ENCODE measurements at regions not wholly inside any gene's neighbourhood (a gene's known extent, or its start where the extent isn't known, plus 50 kb on each side); places are given as distances from the start of the nearest gene placed in this dataset.
"Not testable (repeated sequence)": the region's sequence is repeated elsewhere in the genome, so short reads cannot be mapped to it uniquely, and the experiment has no call there.

GRCh38 chr15:53129121-53129904 lies 339.2 kb upstream of the ONECUT1 start:
- no peak for DNase-seq (ENCODE audit: low read depth)

- DNase-seq (ENCODE audit: low read depth), result no peak
These were observed 338.5 kb upstream of the ONECUT1 start for GRCh38 chr15:53128652-53129051.

- no peak for DNase-seq (ENCODE audit: low read depth)
These were observed 336.0 kb upstream of the ONECUT1 start for GRCh38 chr15:53126144-53126543.

DNA sequence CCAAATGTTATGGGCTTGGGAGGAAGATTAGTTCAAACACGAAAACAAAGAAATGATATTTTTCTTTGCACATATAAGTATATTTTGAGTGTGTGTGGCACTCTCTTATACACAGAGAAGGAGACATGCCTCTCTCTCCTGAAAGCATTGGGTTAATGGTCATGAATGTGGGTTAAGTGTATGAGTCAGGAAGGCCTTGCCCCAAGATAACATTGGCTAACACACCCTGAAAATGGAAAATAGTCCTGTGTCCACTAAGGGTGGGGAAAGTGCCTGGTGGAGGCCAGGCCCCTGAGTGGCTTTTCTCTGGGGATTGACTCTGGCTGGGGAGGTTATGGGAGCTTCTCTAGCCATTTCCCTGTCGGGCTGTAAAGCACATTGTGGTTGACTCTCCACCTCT lies 332.7 kb upstream of the ONECUT1 start:
- DNase-seq (ENCODE audit: low read depth), result no peak

GRCh38 chr15:53116915-53117314 lies 326.8 kb upstream of the ONECUT1 start:
- not testable (repeated sequence) for DNase-seq (ENCODE audit: low read depth)

GRCh38 chr15:53116169-53116568 lies 326.0 kb upstream of the ONECUT1 start:
- DNase-seq (ENCODE audit: low read depth), result no peak

DNA sequence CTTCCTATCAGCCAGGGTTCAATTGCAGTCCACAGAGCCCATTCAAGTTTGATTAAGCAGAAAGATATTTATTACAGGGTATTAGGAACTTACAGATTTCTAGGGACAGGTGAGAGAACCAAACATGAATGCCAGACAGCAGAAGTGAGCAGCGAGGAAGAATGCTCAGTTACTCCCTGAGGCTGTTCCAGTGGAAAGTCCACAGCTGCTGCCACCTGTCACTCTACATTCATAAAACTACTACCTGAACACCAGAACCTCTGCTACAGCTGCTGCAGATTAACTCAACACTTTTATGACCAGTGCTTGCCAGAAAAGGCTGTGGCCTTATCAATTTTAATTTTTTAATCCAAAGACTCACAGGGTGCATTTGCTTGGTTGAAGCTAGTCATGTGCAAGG lies 325.4 kb upstream of the ONECUT1 start:
- no peak for DNase-seq (ENCODE audit: low read depth)

DNA sequence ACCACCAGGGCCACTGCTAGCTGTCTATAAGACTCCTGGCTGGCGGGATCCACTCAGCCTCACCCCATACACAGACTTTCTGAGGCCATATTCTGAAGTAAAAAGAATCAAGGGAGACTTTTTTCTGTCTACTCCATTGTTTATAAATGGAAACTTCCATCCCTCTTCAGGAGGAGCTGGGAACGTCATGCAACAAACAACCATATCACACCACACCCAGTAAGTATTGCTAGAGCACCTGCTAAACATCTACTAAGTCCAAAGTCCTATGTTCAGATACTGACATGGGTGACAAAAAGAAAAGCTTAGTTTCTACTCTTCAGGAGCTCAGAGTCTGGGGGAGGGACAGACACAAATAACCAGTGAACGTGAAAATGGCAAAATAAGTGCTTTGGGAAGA lies 324.8 kb upstream of the ONECUT1 start:
- no peak for DNase-seq (ENCODE audit: low read depth)

DNA sequence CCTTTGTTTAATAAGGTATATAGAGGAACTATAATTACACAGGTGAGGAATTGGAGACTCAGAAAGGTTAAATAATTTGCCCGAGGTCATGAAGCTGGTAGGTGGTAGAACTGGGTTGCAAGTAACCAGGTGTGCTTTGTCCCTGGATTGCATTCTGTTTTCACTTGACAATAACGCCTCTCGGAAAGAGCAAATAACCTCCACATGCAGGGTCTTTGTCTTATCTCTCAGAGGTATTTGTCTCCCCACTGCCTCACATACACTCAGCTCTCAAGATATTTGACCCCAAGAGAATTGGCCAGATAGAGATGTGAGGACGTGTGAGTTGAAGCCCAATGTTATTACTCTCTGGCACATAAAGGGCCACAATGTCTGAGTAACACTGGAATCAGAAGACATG lies 320.9 kb upstream of the ONECUT1 start:
- no peak for DNase-seq (ENCODE audit: low read depth)

DNA sequence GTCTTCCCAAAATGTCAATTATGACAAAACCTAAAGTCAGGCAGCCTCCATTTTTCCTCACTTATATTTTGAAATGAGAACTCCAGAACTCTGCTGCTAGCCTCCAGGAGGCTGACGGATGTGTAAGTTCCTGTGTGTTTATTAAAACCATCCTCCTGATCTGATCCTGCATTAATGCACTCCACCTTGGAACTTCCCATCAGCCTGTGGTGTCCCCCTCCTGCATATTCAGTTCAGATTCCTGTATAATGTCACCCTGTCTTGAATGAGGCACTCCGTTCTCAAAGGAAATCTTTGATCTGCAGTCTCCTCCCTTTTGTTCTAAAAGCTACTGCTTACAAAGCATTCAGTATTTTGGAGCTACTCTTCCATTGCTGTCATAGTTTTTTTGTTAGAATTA lies 318.2 kb upstream of the ONECUT1 start:
- DNase-seq (ENCODE audit: low read depth), result no peak

DNA sequence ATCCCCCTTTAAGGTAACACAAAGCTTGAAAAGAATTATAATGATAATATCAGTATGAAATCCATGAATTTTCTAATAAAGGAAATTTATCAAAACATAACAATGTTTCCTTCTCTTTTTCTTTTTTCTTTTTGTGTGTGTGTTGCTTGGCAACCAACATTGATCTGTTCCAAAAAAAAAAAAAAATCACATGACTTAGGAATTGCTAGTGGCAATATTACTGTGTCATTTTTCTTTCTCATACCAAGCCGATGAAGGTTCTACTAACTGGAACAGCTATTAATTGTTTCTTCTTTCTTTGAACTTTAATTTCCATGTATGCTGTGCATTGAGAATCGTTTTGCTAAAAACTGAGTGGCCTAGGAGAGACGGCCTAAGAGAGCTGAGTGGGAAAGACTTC lies 317.7 kb upstream of the ONECUT1 start:
- no peak for DNase-seq (ENCODE audit: low read depth)

GRCh38 chr15:53106505-53107286 lies 316.6 kb upstream of the ONECUT1 start:
- no peak for DNase-seq (ENCODE audit: low read depth)

- DNase-seq (ENCODE audit: low read depth), result no peak
These were observed 312.3 kb upstream of the ONECUT1 start for GRCh38 chr15:53102483-53102882.

- no peak for DNase-seq (ENCODE audit: low read depth)
These were observed 290.3 kb upstream of the ONECUT1 start for GRCh38 chr15:53080484-53080883.

- no peak for DNase-seq (ENCODE audit: low read depth)
These were observed 284.1 kb upstream of the ONECUT1 start for GRCh38 chr15:53074221-53074620.

DNA sequence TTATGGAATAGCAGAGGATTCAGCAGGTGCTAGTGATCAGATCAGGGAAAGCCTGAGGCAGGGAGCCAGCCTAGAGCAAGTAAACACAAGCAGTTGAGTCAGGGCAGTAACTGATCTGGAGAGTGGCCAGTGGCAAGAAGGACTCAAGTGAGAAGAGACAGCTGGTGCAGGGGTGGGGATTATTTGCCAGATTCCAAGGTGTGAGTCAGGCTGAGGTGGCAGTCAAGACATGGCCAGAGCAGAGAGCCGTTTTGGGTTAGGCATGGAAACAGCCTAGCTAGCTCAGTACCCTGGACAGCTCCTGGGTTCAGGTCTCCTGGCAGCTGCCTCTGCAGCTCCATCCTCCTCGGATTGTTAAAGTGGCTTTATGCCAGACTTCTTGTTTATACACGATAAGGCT lies 281.9 kb upstream of the ONECUT1 start:
- DNase-seq (ENCODE audit: low read depth), result peak; percentile 56

- no peak for DNase-seq (ENCODE audit: low read depth)
These were observed 278.5 kb upstream of the ONECUT1 start for GRCh38 chr15:53068636-53069035.

GRCh38 chr15:53059273-53060043 lies 269.3 kb upstream of the ONECUT1 start:
- DNase-seq (ENCODE audit: low read depth), result no peak

GRCh38 chr15:53046153-53046790 lies 256.1 kb upstream of the ONECUT1 start:
- DNase-seq (ENCODE audit: low read depth), result no peak

GRCh38 chr15:53038655-53038941 lies 248.5 kb upstream of the ONECUT1 start:
- no peak for DNase-seq (ENCODE audit: low read depth)

GRCh38 chr15:53037904-53038654 lies 247.9 kb upstream of the ONECUT1 start:
- DNase-seq (ENCODE audit: low read depth), result no peak

DNA sequence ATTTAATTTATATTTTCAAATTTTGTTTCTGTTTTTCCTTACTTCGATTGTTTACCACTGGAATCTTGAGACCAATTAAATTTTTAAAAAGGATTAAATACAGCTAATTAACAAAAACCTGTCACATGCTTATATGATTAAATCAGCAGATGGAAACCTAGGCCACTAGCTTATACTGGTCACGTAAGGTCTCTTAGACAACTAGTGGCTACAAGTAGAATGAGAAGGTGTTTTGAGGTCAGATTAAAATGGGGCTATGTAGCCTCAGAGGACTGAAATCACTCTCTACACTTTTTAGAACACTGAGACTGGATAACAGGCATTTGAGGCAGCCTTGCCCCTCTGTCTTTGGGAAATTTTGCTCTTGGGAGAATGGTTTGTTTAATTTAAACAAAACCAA lies 246.5 kb upstream of the ONECUT1 start:
- no peak for DNase-seq (ENCODE audit: low read depth)
